HG03159 (cell line): ENCODE measurements at regions not wholly inside any gene's neighbourhood (a gene's known extent, or its start where the extent isn't known, plus 50 kb on each side); places are given as distances from the start of the nearest gene placed in this dataset.

ENCODE experiments used
- ATAC-seq: cut with Tn5 transposase; IDR thresholded peaks from one replicate; pipeline ENCODE4 v1.9.1; 2021; ENCODE audit warnings: mild to moderate bottlenecking, moderate library complexity; ENCODE audit not compliant: unreplicated experiment

DNA sequence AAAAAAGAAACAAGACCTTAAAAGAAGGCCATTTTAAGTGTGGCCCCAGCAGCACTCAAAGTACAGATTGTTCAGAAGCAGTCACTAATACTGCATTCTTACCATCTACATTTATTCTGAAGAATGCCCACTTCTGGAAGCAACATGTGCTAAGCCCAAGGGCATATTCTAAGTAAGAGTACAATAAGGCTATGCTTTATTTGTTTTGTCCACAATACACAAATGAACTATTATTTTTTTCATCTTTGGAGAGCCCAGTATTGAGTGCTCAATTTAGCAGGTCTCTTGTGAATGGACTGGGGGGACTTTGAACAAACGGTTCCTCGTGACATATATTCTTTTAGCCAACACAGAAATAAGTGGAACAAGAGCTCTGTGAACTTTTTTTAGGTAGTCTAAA lies 191.4 kb upstream of the CHORDC1 start:
- no peak for ATAC-seq

DNA sequence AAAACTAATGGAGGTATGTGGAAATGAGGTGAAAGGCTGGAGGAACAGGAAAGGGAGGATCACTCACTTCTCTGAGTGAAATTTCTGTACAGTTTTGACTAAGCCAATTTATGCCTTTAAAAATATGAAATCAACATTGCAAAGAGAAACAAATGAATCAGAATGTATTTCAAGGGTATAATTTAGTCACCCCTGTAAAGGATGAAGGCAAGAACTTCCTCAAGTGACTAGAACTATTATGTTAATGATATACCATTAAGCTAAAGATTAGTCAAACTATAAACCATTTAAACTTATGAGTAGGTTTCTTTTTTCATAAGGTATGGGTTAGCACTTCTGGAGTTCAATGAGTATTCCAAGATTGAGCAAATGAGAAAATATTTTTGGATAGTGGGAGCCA lies 184.5 kb upstream of the CHORDC1 start:
- no peak for ATAC-seq

DNA sequence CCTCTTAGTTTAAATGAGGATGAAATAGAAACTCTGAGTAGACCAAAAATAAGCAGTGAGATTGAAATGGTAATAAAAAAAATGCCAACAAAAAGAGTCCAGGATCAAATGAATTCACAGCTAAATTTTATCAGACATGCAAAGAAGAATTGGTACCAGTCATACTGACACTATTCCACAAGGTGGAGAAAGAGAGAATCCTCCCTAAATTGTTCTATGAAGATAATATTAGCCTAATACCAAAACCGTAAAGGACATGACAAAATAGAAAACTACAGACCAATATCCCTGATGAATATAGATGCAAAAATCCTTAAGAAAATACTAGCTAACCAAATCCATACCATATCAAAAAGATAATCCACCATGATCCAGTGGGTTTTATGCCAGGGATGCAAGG lies 169.8 kb upstream of the CHORDC1 start:
- ATAC-seq, result no peak

DNA sequence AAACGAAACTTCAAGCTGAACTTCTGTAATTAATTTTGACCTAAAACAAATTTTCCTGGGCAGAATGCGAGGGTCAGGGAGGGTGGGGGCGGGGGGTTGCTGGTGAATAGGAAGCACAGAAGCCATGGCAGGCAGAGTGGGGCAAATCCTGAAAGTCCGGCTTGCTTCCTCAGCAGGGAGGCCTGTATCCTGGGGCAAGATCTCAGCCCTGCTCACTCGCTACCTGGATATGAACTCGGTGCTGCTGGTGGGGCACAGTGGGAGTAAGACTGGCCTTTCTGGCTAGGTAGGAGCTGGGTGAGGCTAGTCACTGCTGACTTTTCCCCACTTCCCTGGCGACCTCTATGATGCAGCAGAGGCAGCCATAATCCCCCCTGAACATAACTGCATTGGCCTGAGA lies 168.9 kb upstream of the CHORDC1 start:
- no peak for ATAC-seq

DNA sequence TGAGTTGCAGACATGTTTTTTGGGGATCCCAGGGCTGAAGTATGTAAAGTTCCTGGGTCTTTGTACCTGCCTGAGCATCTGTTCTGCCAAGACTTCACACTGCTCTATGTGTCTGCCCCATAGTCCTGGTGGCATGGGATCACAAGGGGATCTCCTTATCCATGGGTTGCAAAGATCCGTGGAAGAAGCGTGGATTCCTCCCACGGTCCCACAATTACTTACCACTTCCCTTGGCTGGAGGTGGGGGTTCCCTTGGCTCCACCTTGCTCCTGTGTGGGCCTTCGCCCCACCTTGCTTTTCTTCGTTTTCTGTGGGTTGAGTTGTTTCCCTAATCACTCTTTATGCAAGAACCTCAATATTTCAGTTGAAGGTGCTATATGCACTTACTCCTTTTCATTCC lies 157.4 kb upstream of the CHORDC1 start:
- no peak for ATAC-seq

DNA sequence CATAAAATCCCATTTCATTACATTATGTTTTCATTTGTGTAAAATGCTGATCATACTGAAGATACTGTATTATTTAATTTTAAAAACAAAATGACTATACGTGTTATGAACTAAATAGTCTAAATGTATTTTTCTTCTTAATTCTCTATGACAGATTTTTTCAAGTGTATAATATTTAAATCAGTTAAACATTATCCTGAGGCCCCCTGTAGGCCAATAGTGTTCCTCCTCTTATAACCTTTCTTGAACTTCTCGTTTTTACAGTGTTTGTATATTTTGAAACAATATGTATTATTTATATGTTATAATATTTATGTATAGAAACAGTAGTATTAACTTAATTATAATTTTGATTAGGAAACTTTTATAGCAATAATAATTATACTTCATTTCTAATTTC lies 151.1 kb upstream of the CHORDC1 start:
- ATAC-seq, result no peak

DNA sequence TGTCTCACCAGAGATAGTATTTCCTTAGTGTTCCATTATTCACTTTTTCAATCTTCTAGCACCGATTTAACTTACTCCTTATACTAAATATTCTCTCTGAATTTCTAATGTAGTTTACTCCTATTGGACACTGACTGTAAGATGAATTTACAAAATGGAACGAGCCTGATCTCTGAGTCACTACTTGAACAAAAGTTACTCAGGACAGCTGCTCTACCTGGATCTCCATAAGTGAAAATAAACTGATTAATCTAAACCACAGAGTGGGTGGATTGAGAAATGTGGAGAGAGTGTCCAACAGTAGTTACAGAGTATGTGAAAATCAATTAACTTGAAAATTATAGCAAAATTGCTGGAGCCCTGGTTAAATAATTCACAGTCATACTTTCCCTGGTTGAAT lies 141.7 kb upstream of the CHORDC1 start:
- ATAC-seq, result no peak

DNA sequence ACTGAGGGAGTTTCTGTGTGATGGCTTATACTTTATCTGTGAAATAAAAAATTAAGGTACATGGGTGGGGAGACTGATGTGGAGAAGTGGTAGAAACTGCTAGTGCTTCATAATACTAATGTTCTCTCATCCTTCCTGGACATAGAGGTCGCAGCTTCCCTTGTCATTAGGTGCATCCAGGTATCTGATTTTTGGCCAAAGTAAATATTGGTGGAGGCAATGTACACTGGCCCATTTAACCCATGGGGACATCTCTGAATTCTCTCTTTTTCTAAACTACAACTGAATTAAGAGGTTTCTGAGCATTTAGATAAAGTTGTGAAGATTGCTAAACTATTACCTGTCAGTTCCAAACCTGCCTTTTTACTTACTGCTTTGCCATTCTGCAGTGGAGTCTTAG lies 140.9 kb upstream of the CHORDC1 start:
- no peak for ATAC-seq

DNA sequence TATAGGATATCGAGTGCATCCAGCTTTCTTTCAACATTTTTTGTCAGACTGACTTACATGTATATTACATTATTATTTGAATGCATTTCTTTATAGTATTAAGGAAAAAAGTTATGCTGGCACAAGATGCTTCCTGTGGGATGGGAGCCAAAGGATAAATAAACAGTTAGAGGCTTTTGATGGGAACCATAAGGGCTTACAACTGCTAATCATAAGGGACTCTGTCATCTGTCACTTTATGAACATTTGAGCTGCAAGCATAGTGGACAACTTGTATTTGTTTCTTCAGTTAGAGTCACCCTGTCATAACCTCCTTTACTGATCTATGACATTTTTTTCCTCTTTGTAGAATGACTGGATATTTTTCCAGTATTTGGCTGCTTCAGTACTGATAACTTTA lies 132.4 kb upstream of the CHORDC1 start:
- ATAC-seq, result no peak

DNA sequence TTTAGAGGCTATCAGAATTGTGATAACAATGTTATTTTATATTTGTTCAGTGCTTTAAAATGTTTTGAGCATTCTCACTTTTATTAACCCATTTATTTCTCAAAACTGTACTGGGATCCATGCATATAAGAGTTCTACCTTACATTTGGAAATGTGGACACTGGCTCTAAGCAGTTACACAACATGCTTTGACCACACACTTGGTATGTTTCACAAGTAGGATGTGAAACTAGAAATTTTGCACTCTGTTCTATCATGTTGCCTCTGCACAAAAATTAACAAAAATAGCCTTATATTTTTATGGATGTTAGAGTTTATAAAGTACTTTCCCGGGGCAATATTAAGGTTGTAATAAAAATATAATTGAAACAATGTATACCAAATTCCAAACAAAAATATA lies 126.9 kb upstream of the CHORDC1 start:
- ATAC-seq, result no peak

DNA sequence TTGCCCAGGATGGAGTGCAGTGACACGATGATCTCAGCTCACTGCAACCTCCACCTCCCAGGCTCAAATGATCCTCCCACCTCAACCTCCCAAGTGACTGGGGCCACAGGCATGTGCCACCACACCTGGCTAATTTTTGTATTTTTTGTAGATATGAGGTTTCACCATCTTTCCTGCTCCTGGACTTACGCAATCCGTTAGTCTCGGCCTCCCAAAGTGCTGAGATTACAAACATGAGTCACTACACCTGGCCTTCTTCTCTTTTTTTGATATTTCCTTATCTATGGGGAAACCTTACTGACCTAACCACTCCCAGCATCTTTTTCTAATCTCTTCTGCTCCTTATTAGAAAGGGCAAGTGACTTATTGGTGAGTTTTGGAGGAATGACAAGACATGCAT lies 121.7 kb upstream of the CHORDC1 start:
- no peak for ATAC-seq

DNA sequence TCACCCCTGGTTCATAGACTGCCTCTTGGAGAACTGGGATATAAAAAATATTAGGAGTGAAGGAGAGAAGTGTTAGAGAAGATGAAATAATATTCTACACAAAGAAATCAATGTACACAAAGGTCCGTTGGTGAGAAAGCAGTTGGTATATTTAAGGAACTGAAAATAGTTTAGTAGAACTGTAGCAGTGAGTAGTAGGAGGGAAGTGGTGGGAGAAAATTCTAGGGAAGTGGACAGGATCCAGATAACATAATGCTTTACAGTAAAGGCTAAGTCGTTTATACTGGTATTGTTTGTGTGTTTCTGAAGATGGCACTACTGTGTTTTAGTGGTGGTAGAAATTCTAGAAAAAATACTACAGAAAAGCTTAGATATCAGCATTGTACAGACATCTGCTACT lies 120.8 kb upstream of the CHORDC1 start:
- no peak for ATAC-seq

DNA sequence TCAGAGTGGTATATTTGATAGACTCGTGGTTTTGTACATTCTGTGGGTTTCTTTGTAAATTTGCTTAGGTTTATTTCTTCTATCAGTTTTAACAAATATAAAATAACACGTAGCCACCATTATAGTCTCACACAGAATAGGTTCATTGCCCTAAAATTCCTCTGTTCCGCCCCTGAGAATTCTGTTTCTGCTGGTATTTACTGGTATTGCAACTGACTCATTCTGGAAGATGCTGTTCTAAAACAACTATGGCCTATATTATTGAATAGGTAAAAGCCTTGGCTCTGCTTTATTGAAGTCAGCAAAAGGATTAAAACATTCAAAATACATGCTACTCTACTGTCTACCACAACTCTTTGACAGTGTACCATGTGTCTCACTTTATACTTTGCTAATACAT lies 119.1 kb upstream of the CHORDC1 start:
- ATAC-seq, result no peak

DNA sequence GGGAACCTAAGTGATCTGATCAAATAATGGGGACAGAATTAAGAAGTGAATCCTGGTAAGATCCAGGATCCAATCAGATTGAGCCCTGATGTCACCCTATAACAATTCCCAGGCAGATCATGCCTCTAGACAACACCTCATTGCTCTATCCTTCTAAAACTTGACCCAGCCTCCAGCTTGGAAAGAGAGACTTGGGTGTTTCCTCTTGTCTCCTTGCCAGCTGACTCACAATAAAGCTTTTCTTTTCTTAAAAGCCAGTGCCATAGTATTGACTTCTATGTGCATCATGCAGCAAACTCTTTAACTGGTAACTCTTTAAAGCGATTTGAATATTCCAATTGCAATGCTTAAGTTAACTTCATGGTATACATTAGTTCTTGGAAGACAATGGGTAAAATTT lies 109.6 kb upstream of the CHORDC1 start:
- ATAC-seq, result no peak

DNA sequence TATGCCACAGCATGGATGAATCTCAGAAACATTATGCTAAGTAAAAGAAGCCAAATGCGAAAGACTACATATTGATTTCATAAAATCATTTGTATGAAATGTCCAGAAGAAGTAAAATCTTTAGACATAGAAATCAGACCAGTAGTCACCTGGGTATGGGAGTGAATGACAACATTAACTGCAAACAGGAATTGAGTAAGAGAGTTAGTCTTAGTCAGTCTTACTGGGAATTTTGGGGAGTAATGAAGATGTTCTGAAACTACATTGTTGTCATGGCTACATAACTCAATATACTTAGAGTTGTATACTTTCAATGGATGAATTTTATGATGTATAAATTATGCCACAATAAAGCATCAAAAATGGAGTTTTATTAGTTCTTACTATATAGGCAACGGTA lies 107.8 kb upstream of the CHORDC1 start:
- ATAC-seq, result no peak

DNA sequence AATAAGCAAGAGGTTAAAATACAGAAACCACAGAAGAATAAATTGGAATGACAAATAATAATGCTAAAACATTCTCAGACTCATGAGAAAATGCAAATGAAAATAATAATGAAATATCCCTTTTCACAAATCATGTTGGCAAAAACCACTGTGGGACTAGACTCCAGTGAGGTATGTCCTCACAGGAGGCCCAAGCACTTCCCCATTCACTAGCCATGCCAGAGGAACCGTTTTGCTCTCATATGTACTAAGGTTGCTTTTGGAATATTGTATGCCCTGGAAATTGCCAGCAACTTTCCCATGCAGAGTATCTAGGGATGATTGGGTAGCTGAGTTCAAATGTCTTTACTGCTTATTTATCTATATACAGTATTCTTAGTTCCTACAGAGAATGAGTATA lies 106.2 kb upstream of the CHORDC1 start:
- ATAC-seq, result no peak

DNA sequence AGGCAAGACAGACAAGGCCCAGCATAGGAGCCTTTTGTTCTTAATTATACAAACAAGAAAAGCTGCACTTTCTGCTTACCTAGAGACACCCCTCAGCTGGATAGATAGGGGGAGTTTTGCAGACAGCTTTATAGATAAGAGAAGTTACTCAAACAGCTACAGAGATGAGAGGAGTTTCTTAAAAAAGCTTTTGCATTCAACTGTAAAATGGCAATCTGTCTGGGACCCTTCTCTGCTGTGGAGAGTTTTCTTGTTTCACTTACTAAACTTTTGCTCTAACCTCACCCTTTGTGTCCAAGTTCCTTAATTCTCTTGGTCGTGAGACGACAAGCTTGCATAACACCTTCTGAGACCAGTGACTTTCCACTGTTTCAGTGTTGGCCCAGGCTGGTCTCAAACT lies 103.8 kb upstream of the CHORDC1 start:
- no peak for ATAC-seq

DNA sequence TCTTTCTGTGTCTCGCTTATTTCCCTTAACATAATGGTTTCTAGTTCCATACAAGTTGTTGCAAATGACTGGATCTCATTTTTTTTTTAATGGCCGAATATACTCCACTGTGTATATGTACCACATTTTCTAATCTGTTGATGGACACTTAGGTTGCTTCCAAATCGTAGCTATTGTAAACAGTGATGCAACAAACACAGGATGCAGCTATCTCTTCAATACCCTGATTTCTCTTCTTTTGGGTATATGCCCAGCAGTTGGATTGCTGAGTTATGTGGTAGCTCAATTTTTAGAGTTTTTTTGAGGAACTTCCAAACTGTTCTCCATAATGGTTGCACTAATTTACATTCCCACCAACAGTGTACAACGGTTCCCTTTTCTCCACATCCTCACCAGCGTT lies 100.4 kb upstream of the CHORDC1 start:
- no peak for ATAC-seq

DNA sequence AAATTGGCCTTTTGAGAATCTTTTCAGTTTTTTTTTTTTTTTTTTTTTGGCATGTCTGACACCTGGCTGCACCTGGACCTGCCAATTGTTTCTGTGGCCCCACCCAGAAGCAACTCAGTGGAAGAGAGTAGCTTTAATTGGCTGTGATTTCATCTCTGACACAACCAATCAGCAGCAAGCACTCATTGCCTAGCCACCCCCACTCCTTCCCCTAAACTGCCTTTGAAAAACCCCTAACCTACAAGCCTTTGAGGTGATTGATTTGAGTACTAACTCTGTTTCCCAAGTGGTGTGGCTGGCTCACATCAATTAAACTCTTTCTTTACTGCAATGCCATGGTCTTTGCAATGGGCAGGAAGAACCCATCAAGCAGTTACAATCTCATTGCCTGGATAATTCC lies 98.2 kb upstream of the CHORDC1 start:
- ATAC-seq, result no peak

DNA sequence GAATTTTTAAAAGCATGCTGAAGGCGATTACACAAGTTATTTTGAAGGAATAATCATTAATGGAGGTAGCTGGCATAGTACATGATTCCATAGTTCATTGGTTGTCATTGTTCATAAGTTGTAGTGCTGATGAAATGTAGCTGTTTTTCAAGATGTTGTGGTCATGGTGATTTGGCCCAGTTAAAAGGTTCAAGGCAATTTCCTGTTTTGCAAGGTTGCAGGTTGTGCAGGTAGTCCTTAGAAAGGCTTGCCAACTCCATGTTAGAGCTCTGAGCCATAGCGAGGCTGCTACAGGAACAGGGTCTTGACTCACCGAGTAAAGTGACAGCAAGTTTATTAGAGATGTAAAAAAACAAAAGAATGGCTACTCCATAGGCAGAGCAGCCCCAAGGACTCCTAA lies 95.8 kb upstream of the CHORDC1 start:
- no peak for ATAC-seq

DNA sequence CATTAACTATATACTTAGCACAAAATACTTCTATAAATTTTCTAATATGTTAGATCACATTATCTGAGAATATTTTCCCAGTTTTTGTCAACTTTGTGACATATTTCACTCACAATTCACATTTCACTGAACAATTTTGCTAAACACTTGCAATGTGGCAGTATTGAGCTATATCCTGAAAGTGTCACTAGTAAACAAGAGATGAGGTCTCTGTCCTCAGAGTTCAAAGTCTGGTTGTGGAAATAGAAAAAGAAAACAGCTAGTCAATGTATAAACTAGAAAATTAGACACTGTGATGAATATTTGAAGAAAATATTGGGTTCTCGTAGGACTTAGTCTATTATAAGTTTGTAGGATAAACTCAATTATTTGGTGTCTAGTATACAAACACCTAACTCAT lies 87.4 kb upstream of the CHORDC1 start:
- ATAC-seq, result no peak

DNA sequence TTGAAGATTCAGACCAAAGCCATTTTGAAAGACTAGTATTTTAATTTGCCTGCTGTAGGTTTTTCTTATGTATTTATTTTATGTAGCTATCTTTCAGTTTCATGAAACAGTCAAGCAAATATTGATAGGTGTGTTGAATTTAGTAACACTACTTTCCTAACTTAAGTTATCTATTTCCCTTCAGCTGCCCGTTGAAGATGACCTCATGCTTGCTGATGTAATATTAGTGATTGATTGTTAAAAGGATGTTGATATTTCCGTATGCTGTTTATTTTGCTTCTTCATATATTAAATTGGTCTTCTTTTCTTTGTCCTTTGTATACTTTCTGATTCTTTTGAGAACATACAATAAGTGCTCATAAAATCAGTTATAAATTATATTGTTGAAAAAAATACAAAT lies 86.8 kb upstream of the CHORDC1 start:
- ATAC-seq, result no peak

DNA sequence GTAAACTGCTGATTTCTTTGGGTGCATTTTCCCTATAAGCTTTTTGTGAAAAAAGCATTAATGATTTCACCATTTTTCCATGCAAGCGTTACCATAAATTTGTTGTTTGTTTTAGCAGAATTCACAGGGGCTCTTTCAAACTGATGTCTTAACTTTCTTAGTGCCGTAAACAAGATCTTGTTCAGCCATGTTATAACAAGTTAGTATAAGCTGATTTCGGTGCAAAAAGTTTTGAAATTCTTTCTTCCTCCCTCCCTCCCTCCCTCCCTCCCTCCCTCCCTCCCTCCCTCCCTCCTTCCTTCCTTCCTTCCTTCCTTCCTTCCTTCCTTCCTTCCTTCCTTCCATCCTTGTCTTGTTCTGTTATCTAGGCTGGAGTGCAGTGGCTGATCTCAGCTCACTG lies 71.7 kb upstream of the CHORDC1 start:
- ATAC-seq, result no peak

DNA sequence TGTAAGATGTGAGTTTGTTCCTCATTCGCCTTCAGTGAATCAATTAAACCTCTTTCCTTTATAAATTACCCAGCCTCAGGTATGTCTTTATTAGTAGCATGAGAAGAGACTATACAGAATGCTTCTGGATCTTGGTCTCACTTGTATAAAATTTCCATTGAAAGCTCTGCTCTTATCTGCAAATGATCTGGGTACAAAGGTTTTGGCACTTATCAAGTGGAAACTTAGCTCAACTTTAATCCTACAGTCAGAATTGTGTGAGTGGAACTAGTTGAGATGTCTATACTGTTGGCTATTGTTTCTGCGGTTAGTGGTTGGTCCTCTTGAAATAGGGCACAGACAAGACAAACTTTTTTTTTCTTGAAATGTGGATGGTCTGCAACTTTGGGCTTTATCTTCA lies 71.2 kb upstream of the CHORDC1 start:
- no peak for ATAC-seq
